B cell (primary cell): ENCODE measurements at regions not wholly inside any gene's neighbourhood (a gene's known extent, or its start where the extent isn't known, plus 50 kb on each side); places are given as distances from the start of the nearest gene placed in this dataset.

Source experiments
- ATAC-seq: fragments of 200-7000 bp; cut with Tn5 transposase; one replicate; pipeline ENCODE4 v1.10.0; 2021; ENCODE audit warnings: low read depth, mild to moderate bottlenecking, moderate number of reproducible peaks, moderate library complexity
- CTCF ChIA-PET: fragments of 350-600 bp; sonication (Branson Sonifier 250); formaldehyde crosslinking; loops from one replicate; lab custom pipeline; 2021; ENCODE audit warnings: antibody characterized with exemption, inconsistent platforms; lab: Charles Lee
- POLR2A ChIA-PET: fragments of 350-600 bp; sonication (Branson Sonifier 250); formaldehyde crosslinking; loops from one replicate; lab custom pipeline; 2021; ENCODE audit warnings: antibody characterized with exemption; lab: Charles Lee
- DNase-seq: peaks from one replicate; pipeline ENCODE4 v3.0.0; 2013
- H2AFZ ChIP-seq: 2 replicates; pipeline ENCODE4 v1.6.1; 2012; ENCODE audit warnings: mild to moderate bottlenecking, low read depth, low read length; ENCODE audit not compliant: insufficient read depth, poor library complexity, severe bottlenecking
- H3K27ac ChIP-seq, 2 donors: 1 replicate in 1 of 2; 2 replicates in 1 of 2; pipeline ENCODE4 v1.5.1; 2012 to 2013; ENCODE audit warnings: low read length in 2 of 2, mild to moderate bottlenecking in 2 of 2, moderate library complexity in 1 of 2
- H3K27me3 ChIP-seq, 4 experiments: fragments of 200-600 bp in 1 of 4; sonication (generic) in 1 of 4; replicated peaks in 1 of 4; 1 replicate in 2 of 4; 2 replicates in 2 of 4; pipeline versions ENCODE4 v1.6.1 to v1.7.0; 2013 to 2016; ENCODE audit warnings: low read length in 3 of 4, mild to moderate bottlenecking in 2 of 4, mixed read lengths in 1 of 4, moderate library complexity in 1 of 4; ENCODE audit not compliant: insufficient read depth in 4 of 4, control insufficient read depth in 3 of 4; ENCODE audit errors: control extremely low read depth in 1 of 4
- H3K36me3 ChIP-seq, 2 experiments: replicated peaks in 1 of 2; 1 replicate in 1 of 2; 2 replicates in 1 of 2; pipeline versions ENCODE4 v1.6.1 to v1.7.1; 2013; ENCODE audit warnings: low read length in 1 of 2; ENCODE audit not compliant: insufficient read depth in 2 of 2, control insufficient read depth in 1 of 2; ENCODE audit errors: control extremely low read depth in 1 of 2, extremely low read depth in 1 of 2
- H3K4me1 ChIP-seq, 2 donors: fragments of 200-600 bp in 1 of 2; sonication (generic) in 1 of 2; 1 replicate in 1 of 2; 2 replicates in 1 of 2; pipeline versions ENCODE4 v1.5.1 to v1.6.1; 2013 to 2017; ENCODE audit warnings: low read length in 2 of 2; ENCODE audit not compliant: control insufficient read depth in 2 of 2, insufficient read depth in 2 of 2
- H3K4me2 ChIP-seq: replicated peaks from 2 replicates; pipeline ENCODE3; 2012; ENCODE audit warnings: mild to moderate bottlenecking, low read depth, low read length; ENCODE audit not compliant: poor library complexity, severe bottlenecking
- H3K4me3 ChIP-seq, 5 experiments: fragments of 200-600 bp in 1 of 5; sonication (generic) in 1 of 5; 1 replicate in 3 of 5; 2 replicates in 2 of 5; pipeline versions ENCODE4 v1.5.1 to v1.7.0; 2011 to 2016; ENCODE audit warnings: low read length in 4 of 5, mild to moderate bottlenecking in 4 of 5, low read depth in 2 of 5, control low read depth in 1 of 5, moderate library complexity in 1 of 5; ENCODE audit not compliant: insufficient read depth in 1 of 5; ENCODE audit errors: control extremely low read depth in 1 of 5, extremely low read depth in 1 of 5
- H3K79me2 ChIP-seq: fragments of 200-600 bp; sonication (generic); one replicate; pipeline ENCODE4 v1.6.0; 2016; ENCODE audit warnings: low read length; ENCODE audit not compliant: control insufficient read depth, insufficient read depth
- H3K9ac ChIP-seq: fragments of 200-600 bp; sonication (generic); 2 replicates; pipeline ENCODE4 v1.6.1; 2017; ENCODE audit warnings: mild to moderate bottlenecking, low read length, moderate library complexity
- H3K9me3 ChIP-seq, 3 donors: one replicate each; pipeline versions ENCODE4 v1.6.1 to v1.7.1; 2013; ENCODE audit warnings: low read length in 2 of 3; ENCODE audit not compliant: control insufficient read depth in 2 of 3, insufficient read depth in 1 of 3; ENCODE audit errors: control extremely low read depth in 1 of 3
- H4K20me1 ChIP-seq: 2 replicates; pipeline ENCODE4 v1.6.0; 2012; ENCODE audit warnings: mild to moderate bottlenecking, low read length; ENCODE audit not compliant: insufficient read depth, control insufficient read depth, poor library complexity, severe bottlenecking
- H3K27ac Mint-ChIP-seq: one replicate; pipeline ENCODE4 v1.8.0; 2021; ENCODE audit warnings: mixed read lengths
- H3K27me3 Mint-ChIP-seq: one replicate; pipeline ENCODE4 v1.8.0; 2021; ENCODE audit warnings: mixed read lengths
- H3K4me1 Mint-ChIP-seq: one replicate; pipeline ENCODE4 v1.8.0; 2021; ENCODE audit warnings: mixed read lengths
- H3K4me3 Mint-ChIP-seq: one replicate; pipeline ENCODE4 v1.8.0; 2021; ENCODE audit warnings: mixed read lengths
- H3K9me3 Mint-ChIP-seq: one replicate; pipeline ENCODE4 v1.8.0; 2022; ENCODE audit warnings: mixed read lengths; ENCODE audit not compliant: insufficient read depth
- EZH2 ChIP-seq: IDR thresholded peaks from 2 replicates; pipeline ENCODE4 v1.6.1; 2012; ENCODE audit warnings: borderline replicate concordance, low read depth, mild to moderate bottlenecking, moderate library complexity, low read length; ENCODE audit not compliant: insufficient read depth, poor library complexity, severe bottlenecking
- WGBS: methylation state at CpG from one replicate; pipeline ENCODE4 v1.1.5; 2013; ENCODE audit warnings: missing lambda C conversion rate; ENCODE audit not compliant: insufficient coverage; 5-methylcytosine and 5-hydroxymethylcytosine counted together
- intact Hi-C: fragments of 100-400 bp; cut with micrococcal nuclease; formaldehyde crosslinking; loops from one replicate; pipeline ENCODE4 v1.10.0; 2022
- TF ChIP-seq, protein P1 (sequence below): fragments of 200-600 bp; IDR thresholded peaks from one replicate; pipeline ENCODE4 v1.8.0; 2022; ENCODE audit warnings: antibody characterized with exemption, mild to moderate bottlenecking

DNA sequence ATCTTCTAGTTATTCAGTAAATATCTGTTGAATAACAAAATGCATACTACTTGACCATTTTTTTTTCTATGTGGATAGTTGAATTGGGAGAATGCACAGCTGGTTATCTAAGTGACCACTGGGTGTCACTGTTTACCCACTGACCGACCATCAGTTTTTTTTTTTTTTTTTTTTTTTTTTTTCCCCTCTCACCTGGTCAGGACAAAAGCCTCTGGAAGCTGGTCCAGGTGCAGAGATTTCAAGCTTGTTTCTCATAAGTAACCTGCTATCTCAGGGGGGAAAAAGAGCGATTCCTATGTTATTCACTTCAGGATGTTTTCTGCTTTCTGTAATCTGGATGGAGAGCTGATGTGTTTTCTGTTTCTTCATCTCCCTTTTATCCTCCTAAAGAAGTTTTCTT lies 256.0 kb downstream of the DCDC2C start:
- H3K4me3 Mint-ChIP-seq: no peak overlapping the region
- H3K4me1 Mint-ChIP-seq: no peaks in the 10 kb centered on the region
- H3K27me3 Mint-ChIP-seq: no peaks in the 10 kb centered on the region
- peak; percentile 32 for DNase-seq
- Histone ChIP-seq H3K27ac (no peak overlapping the region), H3K4me2 (no peak overlapping the region), H3K4me1 (no peaks in the 10 kb centered on the region), H3K4me3 (no peak overlapping the region), H3K27me3 (no peaks in the 10 kb centered on the region), H3K9me3 (no peaks in the 10 kb centered on the region), H3K79me2 (no peaks in the 10 kb centered on the region), H3K9ac (no peak overlapping the region), H4K20me1 (no peaks in the 10 kb centered on the region), H2AFZ (no peak overlapping the region), H3K36me3 (no peaks in the 10 kb centered on the region)
- no peak for ATAC-seq
- ChIA-PET CTCF (interaction anchor here (0.7 to 1.2 kb wide), 3 partner anchors 9 to 25 kb away, joined by 3 to 5 read pairs (median 4); no protein-coding TSS in a partner anchor), POLR2A (no interaction called here)
- no peaks in the 10 kb centered on the region for H3K9me3 Mint-ChIP-seq
- WGBS: no CpG with 5 or more reads among the region's 2 CpGs
- intact Hi-C loops: no loop called here
- TF ChIP-seq, protein P1, sequence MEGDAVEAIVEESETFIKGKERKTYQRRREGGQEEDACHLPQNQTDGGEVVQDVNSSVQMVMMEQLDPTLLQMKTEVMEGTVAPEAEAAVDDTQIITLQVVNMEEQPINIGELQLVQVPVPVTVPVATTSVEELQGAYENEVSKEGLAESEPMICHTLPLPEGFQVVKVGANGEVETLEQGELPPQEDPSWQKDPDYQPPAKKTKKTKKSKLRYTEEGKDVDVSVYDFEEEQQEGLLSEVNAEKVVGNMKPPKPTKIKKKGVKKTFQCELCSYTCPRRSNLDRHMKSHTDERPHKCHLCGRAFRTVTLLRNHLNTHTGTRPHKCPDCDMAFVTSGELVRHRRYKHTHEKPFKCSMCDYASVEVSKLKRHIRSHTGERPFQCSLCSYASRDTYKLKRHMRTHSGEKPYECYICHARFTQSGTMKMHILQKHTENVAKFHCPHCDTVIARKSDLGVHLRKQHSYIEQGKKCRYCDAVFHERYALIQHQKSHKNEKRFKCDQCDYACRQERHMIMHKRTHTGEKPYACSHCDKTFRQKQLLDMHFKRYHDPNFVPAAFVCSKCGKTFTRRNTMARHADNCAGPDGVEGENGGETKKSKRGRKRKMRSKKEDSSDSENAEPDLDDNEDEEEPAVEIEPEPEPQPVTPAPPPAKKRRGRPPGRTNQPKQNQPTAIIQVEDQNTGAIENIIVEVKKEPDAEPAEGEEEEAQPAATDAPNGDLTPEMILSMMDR: peak; percentile 72
- TF ChIP-seq EZH2: no peak
- no peak overlapping the region for H3K27ac Mint-ChIP-seq

GRCh38 chr2:3960106-3960505 lies 256.7 kb downstream of the DCDC2C start:
- no peaks in the 10 kb centered on the region for H3K4me1 ChIP-seq
- no peak overlapping the region for H3K4me3 Mint-ChIP-seq
- H3K27ac ChIP-seq: no peak overlapping the region
- ChIA-PET POLR2A (no interaction called here), CTCF (no interaction called here)
- H4K20me1 ChIP-seq: no peaks in the 10 kb centered on the region
- no peaks in the 10 kb centered on the region for H3K79me2 ChIP-seq
- H3K4me1 Mint-ChIP-seq: no peaks in the 10 kb centered on the region
- no peak overlapping the region for H3K27ac Mint-ChIP-seq
- ATAC-seq: no peak
- no peaks in the 10 kb centered on the region for H3K36me3 ChIP-seq
- DNase-seq: no peak
- H3K9ac ChIP-seq: no peak overlapping the region
- no peaks in the 10 kb centered on the region for H3K9me3 Mint-ChIP-seq
- WGBS: 90% methylated on average over 2 of the region's 3 CpGs
- H3K4me3 ChIP-seq: no peak overlapping the region
- H2AFZ ChIP-seq: no peak overlapping the region
- H3K27me3 Mint-ChIP-seq: no peaks in the 10 kb centered on the region
- no peak overlapping the region for H3K4me2 ChIP-seq
- no peaks in the 10 kb centered on the region for H3K27me3 ChIP-seq
- intact Hi-C loops: no loop called here
- TF ChIP-seq EZH2: no peak
- TF ChIP-seq, protein P1: no peak
- no peaks in the 10 kb centered on the region for H3K9me3 ChIP-seq
